ENCODE measurements at regions not wholly inside any gene's neighbourhood (a gene's known extent, or its start where the extent isn't known, plus 50 kb on each side); places are given as distances from the start of the nearest gene placed in this dataset.

DNA sequence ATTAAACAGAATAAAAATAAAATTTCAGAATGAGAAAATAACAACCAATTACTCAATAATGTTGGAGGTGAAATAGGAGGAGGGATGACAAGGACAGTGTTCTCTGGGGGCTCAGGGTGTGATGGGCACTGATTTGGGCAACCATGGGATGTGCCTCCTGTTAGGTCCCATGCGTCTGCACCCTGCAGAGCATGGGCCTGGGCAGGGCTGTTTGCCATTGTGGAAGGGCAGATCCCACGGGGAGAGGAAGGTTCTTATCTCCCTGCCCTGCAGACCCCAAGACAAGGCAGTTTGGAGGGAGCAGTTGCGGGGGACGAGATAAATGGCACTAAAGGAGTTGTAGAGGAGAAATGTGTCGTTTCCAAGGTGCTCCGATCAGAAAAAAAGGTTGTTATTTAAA lies 206.3 kb downstream of the THBS2 start:
- no peak for DNase-seq (ENCODE audit: low spot score)

DNA sequence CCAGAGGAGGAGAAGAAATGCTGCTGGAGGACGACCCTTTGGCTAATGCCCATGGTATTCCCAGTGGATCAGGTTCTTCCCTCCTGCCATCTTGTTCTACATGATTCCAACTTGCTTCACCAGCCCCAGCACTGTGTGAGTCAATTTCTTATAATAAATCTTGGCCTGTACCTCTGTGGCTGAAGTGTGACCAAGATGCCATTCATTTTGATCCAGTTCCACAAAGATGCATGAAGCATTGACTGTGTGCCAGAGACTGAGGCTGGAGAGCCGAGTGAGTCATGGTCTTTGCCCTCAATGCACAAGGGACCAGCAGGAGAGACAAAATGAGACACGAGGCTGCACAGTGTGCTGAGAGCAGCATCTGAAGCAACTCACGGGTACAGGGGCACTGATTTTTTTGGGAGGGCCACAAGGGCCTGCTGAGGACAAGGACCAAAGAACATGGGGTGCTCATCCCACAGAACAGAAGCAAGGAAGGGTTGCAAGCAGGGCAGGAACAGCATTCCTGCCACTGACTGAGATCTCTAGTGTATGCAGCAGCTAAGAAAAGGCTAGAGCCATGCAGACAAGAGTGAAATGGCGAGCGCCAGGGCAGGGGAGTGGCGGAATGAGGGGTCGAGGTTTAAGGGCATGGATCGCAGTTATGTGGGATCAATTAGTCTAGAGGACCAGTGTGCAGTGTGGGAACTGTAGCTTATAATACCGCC lies 207.0 kb downstream of the THBS2 start:
- no peak for DNase-seq (ENCODE audit: low spot score)

DNA sequence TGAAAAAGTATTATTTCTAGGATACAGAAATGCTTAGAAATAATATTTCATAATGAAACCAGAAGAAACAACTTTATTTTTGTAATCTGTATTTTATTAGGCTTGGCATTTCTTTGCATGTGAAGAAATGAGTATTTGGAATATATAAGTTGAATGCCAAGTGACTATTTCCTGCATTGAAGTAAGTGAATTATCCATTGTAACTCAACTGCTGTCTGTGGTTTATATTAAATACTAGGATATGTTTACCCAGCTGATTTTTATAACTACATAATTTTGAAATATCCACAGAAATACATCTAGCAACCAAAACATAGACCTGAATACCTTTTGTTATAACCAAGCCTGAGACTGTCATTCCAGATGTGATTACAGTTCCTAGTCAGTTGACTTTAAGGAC lies 207.6 kb downstream of the THBS2 start:
- DNase-seq (ENCODE audit: low spot score) = no peak

DNA sequence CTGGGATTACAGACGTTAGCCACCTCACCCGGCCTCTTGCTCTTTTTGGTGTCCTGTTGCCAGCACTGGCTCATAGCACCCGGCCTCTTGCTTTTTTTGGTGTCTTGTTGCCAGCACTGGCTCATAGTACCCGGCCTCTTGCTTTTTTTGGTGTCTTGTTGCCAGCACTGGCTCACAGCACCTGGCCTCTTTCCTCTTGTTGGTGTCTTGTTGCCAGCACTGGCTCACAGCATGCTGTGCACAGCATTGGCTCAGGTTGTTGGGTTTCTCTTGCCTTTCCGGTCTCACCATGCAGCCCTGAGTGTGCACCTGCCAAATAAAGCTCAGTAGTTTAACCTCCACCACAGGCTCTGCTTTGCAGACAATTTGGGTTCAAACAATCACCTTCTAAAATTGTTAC lies 208.2 kb downstream of the THBS2 start:
- peak; percentile 26 for DNase-seq (ENCODE audit: low spot score)

DNA sequence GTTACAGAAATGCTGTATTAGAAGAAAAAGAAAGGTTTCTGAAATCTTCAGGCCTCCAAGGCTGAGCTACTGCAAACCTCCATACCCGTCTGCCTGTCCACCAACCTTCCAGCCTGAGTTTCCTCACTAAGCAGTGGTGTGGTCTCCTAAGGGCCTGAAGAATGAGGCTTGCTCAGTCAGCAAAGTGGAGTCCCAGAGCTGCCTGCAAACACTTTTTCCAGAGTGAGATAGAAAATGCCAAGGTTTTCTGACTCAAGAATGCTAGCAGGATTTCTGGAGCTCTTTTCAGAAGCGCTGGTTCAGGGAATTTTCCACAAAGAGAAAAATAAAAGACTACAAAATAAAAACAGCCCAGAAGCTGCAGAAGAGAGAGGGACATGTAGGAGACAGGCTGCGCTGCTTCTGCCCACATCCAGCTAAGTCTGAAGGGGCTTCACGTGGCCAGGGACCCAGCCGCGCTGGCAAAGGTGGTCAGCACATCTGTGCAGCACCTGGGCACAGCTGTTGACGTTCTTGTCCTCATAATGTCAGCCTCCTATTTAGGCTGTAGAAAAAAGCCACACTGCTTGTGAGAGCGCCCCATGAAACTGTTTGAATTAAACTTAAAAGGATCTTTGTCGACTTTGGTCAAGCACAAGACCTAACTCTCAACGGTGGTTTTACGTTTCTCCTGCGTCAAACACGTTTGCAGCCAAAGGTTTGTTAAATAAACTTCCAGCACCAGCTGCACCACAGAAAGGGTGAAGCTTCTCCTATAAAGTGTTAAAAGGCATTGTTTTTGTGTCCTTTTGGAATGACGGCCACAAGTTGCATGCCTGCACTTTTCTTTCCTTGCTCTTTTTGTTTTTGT lies 209.0 kb downstream of the THBS2 start:
- DNase-seq (ENCODE audit: low spot score) = no peak

- no peak for DNase-seq (ENCODE audit: low spot score)
Measured at GRCh38 chr6:169042061-169042460, 211.6 kb downstream of the THBS2 start.

DNA sequence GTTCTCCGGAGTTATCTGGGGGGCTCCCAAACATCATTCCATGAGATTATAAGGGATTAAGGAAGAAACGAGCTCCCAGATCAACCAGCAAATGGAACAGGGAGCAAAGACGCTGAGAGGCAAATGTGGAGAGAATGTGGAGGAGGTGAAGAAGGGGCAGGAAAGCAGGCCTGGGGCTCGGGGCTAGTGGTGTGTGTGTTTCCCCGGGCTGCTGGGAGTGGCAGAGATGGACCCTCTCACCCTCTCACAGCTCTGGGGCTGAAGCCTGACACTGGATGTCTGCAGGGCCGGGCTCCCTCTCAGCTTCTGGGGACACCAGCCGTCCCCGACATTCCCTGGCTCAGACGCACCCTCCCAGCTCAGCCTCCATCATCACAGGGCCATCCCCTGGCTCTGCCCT lies 212.6 kb downstream of the THBS2 start:
- no peak for DNase-seq (ENCODE audit: low spot score)

DNA sequence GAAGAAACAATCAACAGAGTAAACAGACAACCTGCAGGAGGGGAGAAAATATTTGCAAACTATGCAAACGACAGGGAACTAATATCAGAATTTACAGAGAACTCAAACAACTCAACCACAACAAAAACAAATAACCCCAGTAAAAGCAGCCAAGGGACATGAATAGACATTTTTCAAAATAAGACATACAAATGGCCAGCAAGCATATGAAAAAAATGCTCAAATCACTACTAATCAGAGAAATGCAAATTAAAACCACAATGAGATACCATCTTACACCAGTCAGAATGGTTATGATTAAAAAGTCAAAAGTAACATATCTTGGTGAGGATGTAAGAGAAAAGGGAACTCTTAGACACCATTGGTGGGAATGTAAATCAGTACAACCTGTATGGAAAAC lies 215.0 kb downstream of the THBS2 start:
- DNase-seq (ENCODE audit: low spot score) = no peak

- DNase-seq (ENCODE audit: low spot score) = no peak
Measured at GRCh38 chr6:169035385-169036240, 218.0 kb downstream of the THBS2 start.

GRCh38 chr6:169034516-169035167 lies 219.0 kb downstream of the THBS2 start:
- no peak for DNase-seq (ENCODE audit: low spot score)

DNA sequence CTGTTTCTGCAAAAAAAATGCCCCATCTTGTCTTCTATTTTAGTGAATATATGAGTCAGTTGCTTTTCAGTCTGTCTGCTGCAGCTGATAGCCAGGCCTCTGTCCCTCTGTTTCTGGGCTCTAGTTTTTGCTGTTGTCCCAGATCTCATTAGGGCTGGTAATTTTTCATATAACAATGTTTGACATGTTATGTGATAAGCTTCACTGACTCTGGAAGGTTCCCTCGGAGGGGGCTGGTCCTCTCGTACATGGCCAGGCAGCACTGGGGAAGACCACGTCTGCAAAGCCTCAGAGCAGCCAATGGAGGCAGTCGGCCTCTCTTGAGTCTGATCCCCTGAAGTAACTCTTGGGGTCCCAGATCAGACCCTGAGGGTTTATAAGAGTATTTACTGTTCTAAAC lies 223.8 kb downstream of the THBS2 start:
- DNase-seq (ENCODE audit: low spot score) = no peak

- DNase-seq (ENCODE audit: low spot score) = no peak
Measured at GRCh38 chr6:169028343-169028742, 225.3 kb downstream of the THBS2 start.

DNA sequence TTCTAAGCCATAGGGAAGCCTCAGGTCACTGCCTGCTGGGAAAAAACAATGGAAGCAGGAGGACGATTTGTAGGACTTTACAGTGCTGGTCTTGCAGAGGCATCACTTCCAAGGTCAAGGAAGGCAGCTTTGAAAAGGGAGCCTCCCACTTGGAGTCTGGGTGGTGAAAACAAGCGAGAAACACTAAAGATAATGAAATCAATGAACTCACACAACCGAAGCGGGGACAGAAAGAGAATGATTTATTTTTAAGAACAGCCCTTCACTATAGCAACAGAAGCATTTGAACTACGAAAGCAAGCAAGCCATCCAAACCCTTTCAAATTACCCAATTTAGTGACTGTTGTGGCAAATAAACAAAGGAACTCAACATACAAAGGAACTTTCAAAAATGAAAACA lies 227.5 kb downstream of the THBS2 start:
- DNase-seq (ENCODE audit: low spot score) = no peak

GRCh38 chr6:169024047-169024660 lies 229.5 kb downstream of the THBS2 start:
- DNase-seq (ENCODE audit: low spot score) = no peak

DNA sequence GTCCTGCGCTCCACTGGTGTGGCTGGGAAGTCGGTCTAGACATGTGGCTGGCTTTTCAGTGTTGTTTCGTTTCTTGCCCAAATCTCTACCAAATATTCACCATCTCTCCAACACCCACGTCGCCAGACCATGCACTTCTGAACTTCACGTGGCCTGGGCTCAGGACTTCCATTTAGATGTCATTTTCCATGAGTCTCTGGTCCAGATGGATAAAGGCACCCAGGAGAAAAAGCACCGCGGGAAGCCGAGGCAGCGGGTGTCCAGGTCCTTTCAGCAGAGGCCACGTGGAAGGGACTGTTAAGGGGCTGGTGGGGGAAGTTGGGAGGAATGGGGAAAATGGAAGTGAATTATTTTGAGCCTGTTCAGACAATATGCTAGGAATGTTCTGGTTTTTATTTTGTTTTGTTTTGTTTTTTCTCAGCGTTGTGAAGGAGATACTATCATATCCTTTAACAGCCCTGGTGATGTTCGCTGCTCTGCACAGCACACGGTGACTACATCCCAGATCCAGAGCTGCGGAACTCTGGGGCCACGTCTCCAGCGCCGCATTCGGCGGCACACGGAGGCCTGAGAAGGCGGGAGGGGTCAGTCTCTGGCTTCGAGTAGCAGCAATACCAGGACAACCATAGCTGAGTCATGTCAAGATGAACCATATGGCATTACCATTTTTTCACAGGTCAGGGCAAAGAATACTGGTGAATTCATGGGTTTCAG lies 230.3 kb downstream of the THBS2 start:
- no peak for DNase-seq (ENCODE audit: low spot score)

DNA sequence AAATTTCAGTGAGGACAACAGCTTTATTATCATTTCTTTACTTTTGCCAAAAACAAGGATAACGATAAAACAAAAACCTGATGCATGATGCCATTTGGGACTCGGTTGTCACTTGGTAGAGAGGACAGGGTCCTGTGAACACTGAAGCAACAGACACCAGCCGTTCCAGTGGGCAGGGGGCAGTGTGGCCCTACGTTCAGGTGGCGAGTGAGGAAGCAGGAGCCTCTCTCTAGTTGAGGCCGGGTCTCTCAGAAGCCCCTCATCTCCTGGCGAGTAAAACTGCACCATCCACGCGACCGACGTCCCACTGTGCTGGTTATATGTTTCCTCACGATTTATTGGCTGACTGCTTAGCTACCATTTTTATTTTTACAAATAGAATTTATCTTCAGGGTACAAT lies 231.6 kb downstream of the THBS2 start:
- DNase-seq (ENCODE audit: low spot score) = no peak

DNA sequence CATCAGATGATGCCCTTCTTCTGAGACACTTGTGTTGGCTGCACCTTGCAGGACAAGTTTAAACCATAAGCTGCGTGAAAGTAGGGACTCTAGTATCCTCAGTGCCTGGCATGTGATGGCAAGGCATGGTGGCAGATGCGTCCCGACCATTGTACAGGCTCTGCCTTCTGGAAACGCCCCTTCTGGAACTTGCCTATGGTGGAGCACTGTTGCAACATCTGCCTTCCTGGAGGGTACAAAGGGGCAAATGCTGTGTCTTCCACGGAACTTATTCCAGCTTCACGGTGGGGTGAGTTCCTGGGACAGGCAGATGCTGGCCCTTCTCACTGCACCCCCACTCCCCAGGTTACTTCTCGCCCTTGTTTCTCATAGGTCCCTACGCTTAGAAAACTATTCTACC lies 232.8 kb downstream of the THBS2 start:
- no peak for DNase-seq (ENCODE audit: low spot score)

DNA sequence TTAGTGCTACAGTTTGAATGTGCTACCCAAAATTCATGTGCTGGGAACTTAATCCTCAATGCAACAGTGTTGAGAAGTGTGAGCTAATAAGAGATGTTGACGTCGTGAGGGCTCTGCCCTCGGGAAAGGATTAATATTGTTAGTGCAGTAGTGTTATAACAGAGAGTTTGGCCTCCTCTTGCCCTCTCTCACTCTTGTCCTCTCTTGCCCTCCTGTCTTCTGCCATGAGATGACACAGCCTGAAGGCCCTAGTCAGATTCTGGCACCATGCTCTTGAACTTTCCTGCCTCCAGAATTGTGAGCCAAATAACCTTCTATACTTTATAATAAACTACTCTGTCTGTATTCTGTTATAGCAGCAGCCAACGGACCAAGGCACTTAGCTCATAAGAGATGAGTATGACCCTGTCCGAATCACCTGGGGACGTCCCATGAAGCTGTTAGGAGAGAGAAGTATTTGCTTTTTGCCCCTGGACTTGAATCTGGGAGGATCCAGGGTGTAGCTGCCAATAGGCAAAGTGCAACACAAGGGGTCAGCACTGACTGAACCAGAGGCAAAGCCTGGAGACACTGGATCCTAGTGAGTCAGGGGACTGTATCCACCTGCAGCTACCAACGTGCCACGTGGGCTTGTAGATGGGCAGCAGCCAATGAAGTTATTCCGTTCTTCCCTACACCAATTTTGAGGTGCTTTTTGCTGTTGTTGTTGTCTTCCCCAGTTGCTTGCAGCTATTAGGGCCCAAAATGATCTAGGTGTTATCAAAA lies 233.7 kb downstream of the THBS2 start:
- no peak for DNase-seq (ENCODE audit: low spot score)

GRCh38 chr6:169019111-169019510 lies 234.5 kb downstream of the THBS2 start:
- no peak for DNase-seq (ENCODE audit: low spot score)

DNA sequence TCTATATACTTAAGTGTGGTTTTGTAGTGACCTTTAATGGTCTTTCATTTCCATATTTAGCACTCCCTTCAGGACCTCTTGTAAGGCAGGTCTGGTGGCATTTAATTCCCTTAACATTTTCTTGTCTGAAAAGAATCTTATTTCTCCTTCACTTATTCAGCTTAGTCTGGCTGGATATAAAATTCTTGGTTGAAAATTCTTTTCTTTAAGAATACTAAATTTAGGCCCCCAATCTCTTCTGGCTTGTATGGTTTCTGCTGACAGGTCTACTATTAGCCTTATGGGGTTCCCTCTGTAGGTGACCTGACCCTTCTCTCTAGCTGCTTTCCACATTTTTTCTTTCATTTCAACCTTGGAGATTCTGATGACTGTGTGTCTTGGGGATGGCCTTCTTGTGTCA lies 236.9 kb downstream of the THBS2 start:
- DNase-seq (ENCODE audit: low spot score) = no peak
